Neural crest cell (in vitro differentiated cells): ENCODE measurements at regions not wholly inside any gene's neighbourhood (a gene's known extent, or its start where the extent isn't known, plus 50 kb on each side); places are given as distances from the start of the nearest gene placed in this dataset.

Source experiments
- DNase-seq: peaks from one replicate; pipeline ENCODE4 v3.0.0; 2021; ENCODE audit warnings: low read depth, mixed read lengths, low spot score
- H3K27ac Mint-ChIP-seq: one replicate; pipeline ENCODE4 v1.8.0; 2021; ENCODE audit warnings: mild to moderate bottlenecking, mixed read lengths; ENCODE audit not compliant: unreplicated experiment
- H3K27me3 Mint-ChIP-seq: 2 replicates; pipeline ENCODE4 v1.8.0; 2021; ENCODE audit warnings: low read depth, mild to moderate bottlenecking, mixed read lengths
- H3K36me3 Mint-ChIP-seq: 2 replicates; pipeline ENCODE4 v1.8.0; 2021; ENCODE audit warnings: low read depth, mild to moderate bottlenecking, mixed read lengths
- H3K4me1 Mint-ChIP-seq: 2 replicates; pipeline ENCODE4 v1.8.0; 2021; ENCODE audit warnings: mixed read lengths
- H3K4me3 Mint-ChIP-seq: one replicate; pipeline ENCODE4 v1.8.0; 2021; ENCODE audit warnings: mild to moderate bottlenecking, mixed read lengths
- H3K9me3 Mint-ChIP-seq: 2 replicates; pipeline ENCODE4 v1.8.0; 2021; ENCODE audit warnings: mixed read lengths
- CTCF ChIP-seq: fragments of 200-600 bp; sonication (generic); conservative IDR thresholded peaks from 2 replicates; pipeline ENCODE4 v1.5.0; 2021; ENCODE audit warnings: antibody characterized with exemption, mild to moderate bottlenecking

GRCh38 chr9:13508681-13509080, 229.2 kb upstream of the MPDZ start:
- Mint-ChIP-seq H3K4me3 (no peak overlapping the region), H3K4me1 (peaks cover 15% of the 10 kb centered on the region), H3K36me3 (peaks cover 2% of the 10 kb centered on the region), H3K27me3 (no peaks in the 10 kb centered on the region), H3K9me3 (peaks cover 7% of the 10 kb centered on the region), H3K27ac (no peak overlapping the region)
- DNase-seq, result no peak
- no peak for TF ChIP-seq CTCF

- H3K27ac Mint-ChIP-seq, result no peak overlapping the region
Observed at GRCh38 chr9:13508086-13508485, 228.6 kb upstream of the MPDZ start.

GRCh38 chr9:13505797-13506196, 226.3 kb upstream of the MPDZ start:
- DNase-seq, result no peak
- no peak overlapping the region for H3K27ac Mint-ChIP-seq
- H3K27me3 Mint-ChIP-seq, result no peaks in the 10 kb centered on the region
- no peaks in the 10 kb centered on the region for H3K36me3 Mint-ChIP-seq
- H3K4me1 Mint-ChIP-seq, result no peaks in the 10 kb centered on the region
- no peak for TF ChIP-seq CTCF
- H3K4me3 Mint-ChIP-seq, result no peak overlapping the region
- H3K9me3 Mint-ChIP-seq, result peaks cover 7% of the 10 kb centered on the region

More at GRCh38 chr9:13508086-13508485, 228.6 kb upstream of the MPDZ start:
- no peaks in the 10 kb centered on the region for H3K27me3 Mint-ChIP-seq
- H3K9me3 Mint-ChIP-seq, result peaks cover 7% of the 10 kb centered on the region
- H3K4me1 Mint-ChIP-seq, result peaks cover 9% of the 10 kb centered on the region
- no peak overlapping the region for H3K4me3 Mint-ChIP-seq
- DNase-seq, result no peak
- peaks cover 2% of the 10 kb centered on the region for H3K36me3 Mint-ChIP-seq
- no peak for TF ChIP-seq CTCF

GRCh38 chr9:13503599-13503998, 224.1 kb upstream of the MPDZ start:
- H3K36me3 Mint-ChIP-seq, result no peaks in the 10 kb centered on the region
- peaks cover 7% of the 10 kb centered on the region for H3K9me3 Mint-ChIP-seq

GRCh38 chr9:13502484-13502883, 223.0 kb upstream of the MPDZ start:
- Mint-ChIP-seq H3K36me3 (no peaks in the 10 kb centered on the region), H3K9me3 (peaks cover 7% of the 10 kb centered on the region), H3K27me3 (no peaks in the 10 kb centered on the region), H3K4me1 (no peaks in the 10 kb centered on the region), H3K27ac (no peak overlapping the region), H3K4me3 (no peak overlapping the region)
- no peak for TF ChIP-seq CTCF
- no peak for DNase-seq

More at GRCh38 chr9:13503599-13503998, 224.1 kb upstream of the MPDZ start:
- Mint-ChIP-seq H3K4me3 (no peak overlapping the region), H3K4me1 (no peaks in the 10 kb centered on the region), H3K27me3 (no peaks in the 10 kb centered on the region), H3K27ac (no peak overlapping the region)
- no peak for DNase-seq
- TF ChIP-seq CTCF, result no peak

- no peak for TF ChIP-seq CTCF
- Mint-ChIP-seq H3K9me3 (peaks cover 5% of the 10 kb centered on the region), H3K4me1 (no peaks in the 10 kb centered on the region), H3K36me3 (no peaks in the 10 kb centered on the region), H3K27me3 (no peaks in the 10 kb centered on the region), H3K4me3 (no peak overlapping the region), H3K27ac (no peak overlapping the region)
- no peak for DNase-seq
Observed at GRCh38 chr9:13501018-13501417, 221.5 kb upstream of the MPDZ start.
